Loucy (cell line): ENCODE measurements at regions not wholly inside any gene's neighbourhood (a gene's known extent, or its start where the extent isn't known, plus 50 kb on each side); places are given as distances from the start of the nearest gene placed in this dataset.

ENCODE experiments used
- H2AFZ ChIP-seq: fragments of 200-600 bp; sonication (generic); 2 replicates; pipeline ENCODE4 v1.6.0; 2016; ENCODE audit warnings: antibody characterized with exemption, mild to moderate bottlenecking, low read length, moderate library complexity
- H3F3A ChIP-seq: fragments of 200-600 bp; 2 replicates; pipeline ENCODE4 v1.6.0; 2016; ENCODE audit warnings: antibody characterized with exemption, low read depth, mild to moderate bottlenecking
- H3K27me3 ChIP-seq: fragments of 200-600 bp; sonication (generic); 2 replicates; pipeline ENCODE4 v1.6.1; 2014; ENCODE audit warnings: low read length, mild to moderate bottlenecking; ENCODE audit not compliant: insufficient read depth, poor library complexity, severe bottlenecking
- H3K36me3 ChIP-seq: fragments of 200-600 bp; sonication (generic); 2 replicates; pipeline ENCODE4 v1.6.1; 2016; ENCODE audit warnings: low read length; ENCODE audit not compliant: insufficient read depth
- H3K4me1 ChIP-seq: fragments of 200-600 bp; sonication (generic); 2 replicates; pipeline ENCODE4 v1.5.1; 2014; ENCODE audit warnings: low read length, mild to moderate bottlenecking; ENCODE audit not compliant: insufficient read depth, poor library complexity, severe bottlenecking
- H3K4me2 ChIP-seq: fragments of 200-600 bp; sonication (generic); 2 replicates; pipeline ENCODE4 v1.6.0; 2014; ENCODE audit warnings: antibody characterized with exemption, low read length, low read depth, mild to moderate bottlenecking; ENCODE audit not compliant: poor library complexity, severe bottlenecking
- H3K4me3 ChIP-seq: fragments of 200-600 bp; sonication (generic); 2 replicates; pipeline ENCODE4 v1.5.1; 2014; ENCODE audit warnings: low read length, mild to moderate bottlenecking, mixed read lengths; ENCODE audit not compliant: poor library complexity, severe bottlenecking
- H3K79me2 ChIP-seq: fragments of 200-600 bp; sonication (generic); 2 replicates; pipeline ENCODE4 v1.6.1; 2014; ENCODE audit warnings: low read length; ENCODE audit not compliant: insufficient read depth
- H3K9ac ChIP-seq: fragments of 200-600 bp; sonication (generic); 2 replicates; pipeline ENCODE4 v1.6.0; 2014; ENCODE audit warnings: mild to moderate bottlenecking, low read depth, low read length, moderate library complexity; ENCODE audit not compliant: poor library complexity, severe bottlenecking
- H3K9me2 ChIP-seq: fragments of 200-600 bp; sonication (generic); replicated peaks from 2 replicates; pipeline ENCODE4 v1.6.1; 2016; ENCODE audit warnings: low read depth, low read length, mixed read lengths
- H3K9me3 ChIP-seq: fragments of 200-600 bp; sonication (generic); 2 replicates; pipeline ENCODE4 v1.6.1; 2014; ENCODE audit warnings: mild to moderate bottlenecking, antibody characterized with exemption, low read length, low read depth; ENCODE audit not compliant: insufficient read depth
- H4K20me1 ChIP-seq: fragments of 200-600 bp; sonication (generic); 2 replicates; pipeline ENCODE4 v1.6.0; 2014; ENCODE audit warnings: antibody characterized with exemption, low read length, mild to moderate bottlenecking; ENCODE audit not compliant: insufficient read depth, poor library complexity, severe bottlenecking
- EZH2phosphoT487 ChIP-seq: fragments of 200-600 bp; IDR thresholded peaks from 2 replicates; pipeline ENCODE4 v1.6.1; 2018; ENCODE audit warnings: antibody characterized with exemption, mild to moderate bottlenecking, moderate library complexity, borderline replicate concordance
- TF ChIP-seq, protein P1 (sequence below): fragments of 200-600 bp; sonication (generic); conservative IDR thresholded peaks from 2 replicates; pipeline ENCODE4 v1.5.1; 2014; ENCODE audit warnings: mild to moderate bottlenecking, antibody characterized with exemption, low read length

DNA sequence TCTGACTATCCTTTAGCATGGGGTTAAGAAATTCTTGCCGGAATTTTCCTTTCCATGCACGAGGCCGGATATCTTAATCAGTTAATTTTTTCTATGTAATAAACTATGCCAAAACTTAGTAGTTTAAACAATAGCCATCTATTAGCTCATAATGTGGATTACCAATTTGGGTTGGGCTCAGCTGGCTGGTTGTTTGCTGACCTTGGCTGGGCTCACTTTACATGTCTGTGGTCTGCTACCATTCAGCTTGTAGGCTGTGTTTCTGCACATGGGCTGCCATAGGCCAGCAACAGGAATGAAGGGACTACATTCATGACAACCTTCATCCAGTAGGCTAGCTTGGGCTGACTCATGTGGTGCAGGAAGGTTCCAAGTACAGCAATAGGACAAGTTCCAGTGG lies 56.0 kb upstream of the NTPCR start:
- Histone ChIP-seq H3K9me3 (peaks cover 4% of the 10 kb centered on the region; the same call in 1 of the 2 replicates), H3K4me3 (no peak overlapping the region), H3K27me3 (no peaks in the 10 kb centered on the region), H3F3A (peaks cover 16% of the 10 kb centered on the region), H3K4me1 (peaks cover 31% of the 10 kb centered on the region), H2AFZ (no peak overlapping the region), H3K36me3 (no peaks in the 10 kb centered on the region), H3K4me2 (no peak overlapping the region), H3K9me2 (no peaks in the 10 kb centered on the region), H4K20me1 (no peaks in the 10 kb centered on the region), H3K79me2 (no peaks in the 10 kb centered on the region), H3K9ac (no peak overlapping the region)
- no peak for TF ChIP-seq EZH2phosphoT487
- TF ChIP-seq, protein P1, sequence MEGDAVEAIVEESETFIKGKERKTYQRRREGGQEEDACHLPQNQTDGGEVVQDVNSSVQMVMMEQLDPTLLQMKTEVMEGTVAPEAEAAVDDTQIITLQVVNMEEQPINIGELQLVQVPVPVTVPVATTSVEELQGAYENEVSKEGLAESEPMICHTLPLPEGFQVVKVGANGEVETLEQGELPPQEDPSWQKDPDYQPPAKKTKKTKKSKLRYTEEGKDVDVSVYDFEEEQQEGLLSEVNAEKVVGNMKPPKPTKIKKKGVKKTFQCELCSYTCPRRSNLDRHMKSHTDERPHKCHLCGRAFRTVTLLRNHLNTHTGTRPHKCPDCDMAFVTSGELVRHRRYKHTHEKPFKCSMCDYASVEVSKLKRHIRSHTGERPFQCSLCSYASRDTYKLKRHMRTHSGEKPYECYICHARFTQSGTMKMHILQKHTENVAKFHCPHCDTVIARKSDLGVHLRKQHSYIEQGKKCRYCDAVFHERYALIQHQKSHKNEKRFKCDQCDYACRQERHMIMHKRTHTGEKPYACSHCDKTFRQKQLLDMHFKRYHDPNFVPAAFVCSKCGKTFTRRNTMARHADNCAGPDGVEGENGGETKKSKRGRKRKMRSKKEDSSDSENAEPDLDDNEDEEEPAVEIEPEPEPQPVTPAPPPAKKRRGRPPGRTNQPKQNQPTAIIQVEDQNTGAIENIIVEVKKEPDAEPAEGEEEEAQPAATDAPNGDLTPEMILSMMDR: no peak

DNA sequence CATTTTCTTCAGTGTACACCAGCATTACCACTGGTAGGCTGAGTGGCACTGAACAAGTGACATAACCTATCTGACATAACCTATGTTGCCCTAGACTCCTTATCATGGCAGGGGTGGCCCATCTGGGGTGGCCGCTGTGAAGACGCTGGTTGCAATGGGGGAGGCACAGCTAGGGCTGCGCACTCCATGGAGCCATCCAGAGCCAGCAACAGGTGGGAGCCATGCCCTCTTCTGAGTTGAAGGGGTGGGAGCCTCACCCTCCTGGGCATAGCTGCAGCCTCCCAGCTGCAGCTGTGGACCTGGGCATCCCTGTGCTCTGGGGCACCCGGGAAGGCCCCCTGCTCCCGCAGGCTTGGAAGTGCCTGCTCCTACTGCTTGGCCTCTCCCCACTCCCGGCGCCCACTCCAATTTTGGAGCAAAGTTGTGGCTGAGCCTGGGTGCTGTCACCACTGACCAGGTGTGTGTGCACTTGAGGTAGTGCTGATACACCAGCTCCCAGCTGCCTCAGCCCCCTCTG lies 52.4 kb upstream of the NTPCR start:
- TF ChIP-seq EZH2phosphoT487: no peak
- TF ChIP-seq, protein P1: no peak
- Histone ChIP-seq H3K36me3 (no peaks in the 10 kb centered on the region), H2AFZ (no peak overlapping the region), H3K79me2 (no peaks in the 10 kb centered on the region), H3K9me2 (no peaks in the 10 kb centered on the region), H3K4me3 (no peak overlapping the region), H3K4me1 (peaks cover 22% of the 10 kb centered on the region), H3K9me3 (no peaks in the 10 kb centered on the region; the same call in 1 of the 2 replicates), H4K20me1 (no peaks in the 10 kb centered on the region), H3K4me2 (no peak overlapping the region), H3F3A (no peaks in the 10 kb centered on the region), H3K9ac (no peak overlapping the region), H3K27me3 (no peaks in the 10 kb centered on the region)

DNA sequence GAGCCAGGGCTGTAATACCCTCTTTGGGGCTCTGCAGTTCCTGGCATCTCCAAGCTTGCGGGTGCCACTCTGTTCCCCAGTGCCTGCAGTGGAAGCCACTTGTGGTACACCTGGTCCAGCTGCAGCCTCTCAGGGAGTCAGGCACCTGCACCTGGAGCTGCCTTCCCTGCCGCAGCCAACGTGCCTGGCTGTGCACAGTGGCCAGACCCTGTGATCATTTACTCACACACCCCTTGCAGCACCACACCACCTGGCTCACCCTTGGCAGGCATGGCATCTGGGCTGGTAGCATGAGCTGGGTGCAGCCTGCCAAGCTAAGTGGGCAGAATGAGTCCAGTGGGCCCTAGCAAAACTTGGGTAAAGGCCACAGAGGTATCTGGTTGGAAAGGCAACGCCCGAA lies 51.1 kb upstream of the NTPCR start:
- Histone ChIP-seq H3F3A (no peaks in the 10 kb centered on the region), H3K9me3 (no peaks in the 10 kb centered on the region; the same call in 1 of the 2 replicates), H3K27me3 (no peaks in the 10 kb centered on the region), H2AFZ (no peak overlapping the region), H3K9me2 (no peaks in the 10 kb centered on the region), H3K4me3 (no peak overlapping the region), H4K20me1 (no peaks in the 10 kb centered on the region), H3K4me2 (no peak overlapping the region), H3K36me3 (no peaks in the 10 kb centered on the region), H3K4me1 (peaks cover 26% of the 10 kb centered on the region), H3K9ac (no peak overlapping the region), H3K79me2 (no peaks in the 10 kb centered on the region)
- no peak for TF ChIP-seq EZH2phosphoT487
- TF ChIP-seq, protein P1: no peak
